ENCODE measurements at regions not wholly inside any gene's neighbourhood (a gene's known extent, or its start where the extent isn't known, plus 50 kb on each side); places are given as distances from the start of the nearest gene placed in this dataset.
"Not testable (repeated sequence)": the region's sequence is repeated elsewhere in the genome, so short reads cannot be mapped to it uniquely, and the experiment has no call there.

- no peaks in the 10 kb centered on the region for H3K36me3 ChIP-seq
- intact Hi-C loops (cut with micrococcal nuclease): no loop called here
- peaks cover 31% of the 10 kb centered on the region for H3K4me1 ChIP-seq
Observed at GRCh38 chr3:178350763-178351162, 185.5 kb upstream of the KCNMB2 start.

GRCh38 chr3:178352326-178353005 lies 183.8 kb upstream of the KCNMB2 start:
- no peaks in the 10 kb centered on the region for H3K27me3 ChIP-seq (ENCODE audit: low read depth)
- no peak overlapping the region for H3K27ac ChIP-seq (replicated peaks)
- H3K4me1 ChIP-seq: peaks cover 31% of the 10 kb centered on the region
- no peak for TF ChIP-seq CTCF (IDR thresholded peaks at IDR 0.05; ENCODE audit: borderline replicate concordance)
- H3K4me3 ChIP-seq: peak overlapping the region; percentile 19
- no peak for DNase-seq
- intact Hi-C loops (cut with micrococcal nuclease): no loop called here
- H3K36me3 ChIP-seq: no peaks in the 10 kb centered on the region
- H3K9me3 ChIP-seq (replicated peaks): peaks cover 3% of the 10 kb centered on the region

More at GRCh38 chr3:178350763-178351162, 185.5 kb upstream of the KCNMB2 start:
- H3K27me3 ChIP-seq (ENCODE audit: low read depth): no peaks in the 10 kb centered on the region
- no peak overlapping the region for H3K4me3 ChIP-seq
- TF ChIP-seq CTCF (IDR thresholded peaks at IDR 0.05; ENCODE audit: borderline replicate concordance): no peak
- no peak overlapping the region for H3K27ac ChIP-seq (replicated peaks)
- peaks cover 3% of the 10 kb centered on the region for H3K9me3 ChIP-seq (replicated peaks)
- no peak for DNase-seq

- H3K9me3 ChIP-seq (replicated peaks): peaks cover 3% of the 10 kb centered on the region
- H3K27me3 ChIP-seq (ENCODE audit: low read depth): no peaks in the 10 kb centered on the region
- intact Hi-C loops (cut with micrococcal nuclease): no loop called here
- H3K4me3 ChIP-seq: peak overlapping the region; percentile 19
- peaks cover 31% of the 10 kb centered on the region for H3K4me1 ChIP-seq
- no peaks in the 10 kb centered on the region for H3K36me3 ChIP-seq
- TF ChIP-seq CTCF (IDR thresholded peaks at IDR 0.05; ENCODE audit: borderline replicate concordance): no peak
- no peak for DNase-seq
- H3K27ac ChIP-seq (replicated peaks): no peak overlapping the region
Observed at GRCh38 chr3:178353006-178353694, 183.1 kb upstream of the KCNMB2 start.

- DNase-seq: no peak
- Histone ChIP-seq H3K36me3 (no peaks in the 10 kb centered on the region), H3K27me3 (ENCODE audit: low read depth) (no peaks in the 10 kb centered on the region), H3K4me3 (no peak overlapping the region), H3K9me3 (replicated peaks) (peaks cover 33% of the 10 kb centered on the region), H3K4me1 (peaks cover 8% of the 10 kb centered on the region), H3K27ac (replicated peaks) (peak overlapping the region; percentile 9)
- TF ChIP-seq CTCF (IDR thresholded peaks at IDR 0.05; ENCODE audit: borderline replicate concordance): no peak
- intact Hi-C loops (cut with micrococcal nuclease): no loop called here
Observed at GRCh38 chr3:178359728-178360127, 176.5 kb upstream of the KCNMB2 start.

- intact Hi-C loops (cut with micrococcal nuclease); H3K4me3 ChIP-seq; DNase-seq; H3K27ac ChIP-seq (replicated peaks); H3K27me3 ChIP-seq (ENCODE audit: low read depth); H3K36me3 ChIP-seq: not testable (repeated sequence)
- Histone ChIP-seq H3K4me1 (peaks cover 17% of the 10 kb centered on the region), H3K9me3 (replicated peaks) (peaks cover 54% of the 10 kb centered on the region)
Observed at GRCh38 chr3:178363048-178363447, 173.2 kb upstream of the KCNMB2 start.

All from left ventricle myocardium inferior (tissue), 1 donor.